GM18511 (cell line): ENCODE measurements at regions not wholly inside any gene's neighbourhood (a gene's known extent, or its start where the extent isn't known, plus 50 kb on each side); places are given as distances from the start of the nearest gene placed in this dataset.
A peak's percentile ranks its signal among the peaks of the same experiment; 100 is the strongest.

ENCODE experiments used
- ATAC-seq: cut with Tn5 transposase; IDR thresholded peaks from one replicate; pipeline ENCODE4 v1.9.1; 2021; ENCODE audit warnings: mild to moderate bottlenecking, moderate library complexity; ENCODE audit not compliant: unreplicated experiment

- no peak for ATAC-seq
Observed at GRCh38 chr9:129278391-129279237, 100.6 kb upstream of the IER5L start.

DNA sequence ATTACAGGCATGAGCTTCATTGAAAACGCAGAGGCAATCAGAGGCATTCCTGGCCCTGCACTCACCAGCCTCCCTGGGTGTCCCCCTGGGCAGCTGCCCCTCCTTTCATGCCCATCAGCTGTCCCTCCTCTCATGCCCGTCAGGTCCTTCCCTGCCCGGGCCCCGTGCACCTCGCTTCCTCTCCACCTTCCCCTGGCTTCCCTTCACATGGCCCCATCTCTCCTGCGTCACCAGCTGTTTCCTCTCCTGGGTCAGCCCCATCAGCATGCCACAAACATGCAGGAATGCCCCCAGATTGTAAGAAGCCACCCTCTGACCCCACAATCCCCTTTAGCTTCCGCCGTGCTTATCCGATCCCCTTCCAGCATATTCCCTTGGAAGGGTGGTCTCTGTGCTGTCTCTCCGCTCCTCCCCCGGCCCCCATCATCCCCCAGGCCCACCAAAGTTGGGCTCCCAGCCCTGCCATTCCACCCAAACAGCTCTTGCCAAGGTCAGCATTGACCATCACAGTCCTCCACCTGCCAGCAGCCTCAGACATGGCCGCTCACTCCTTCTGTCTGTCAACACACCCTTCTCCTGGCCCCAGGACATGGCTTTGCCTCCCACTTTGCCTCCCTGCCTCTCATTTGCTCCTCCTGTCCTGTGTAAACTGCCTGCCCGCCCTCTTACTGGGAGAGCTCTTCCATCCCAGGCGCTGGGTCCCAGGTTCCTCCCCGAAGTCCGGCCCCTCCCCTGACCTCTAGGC, 98.6 kb upstream of the IER5L start:
- ATAC-seq, result no peak

- no peak for ATAC-seq
Observed at GRCh38 chr9:129275626-129276247, 97.7 kb upstream of the IER5L start.

DNA sequence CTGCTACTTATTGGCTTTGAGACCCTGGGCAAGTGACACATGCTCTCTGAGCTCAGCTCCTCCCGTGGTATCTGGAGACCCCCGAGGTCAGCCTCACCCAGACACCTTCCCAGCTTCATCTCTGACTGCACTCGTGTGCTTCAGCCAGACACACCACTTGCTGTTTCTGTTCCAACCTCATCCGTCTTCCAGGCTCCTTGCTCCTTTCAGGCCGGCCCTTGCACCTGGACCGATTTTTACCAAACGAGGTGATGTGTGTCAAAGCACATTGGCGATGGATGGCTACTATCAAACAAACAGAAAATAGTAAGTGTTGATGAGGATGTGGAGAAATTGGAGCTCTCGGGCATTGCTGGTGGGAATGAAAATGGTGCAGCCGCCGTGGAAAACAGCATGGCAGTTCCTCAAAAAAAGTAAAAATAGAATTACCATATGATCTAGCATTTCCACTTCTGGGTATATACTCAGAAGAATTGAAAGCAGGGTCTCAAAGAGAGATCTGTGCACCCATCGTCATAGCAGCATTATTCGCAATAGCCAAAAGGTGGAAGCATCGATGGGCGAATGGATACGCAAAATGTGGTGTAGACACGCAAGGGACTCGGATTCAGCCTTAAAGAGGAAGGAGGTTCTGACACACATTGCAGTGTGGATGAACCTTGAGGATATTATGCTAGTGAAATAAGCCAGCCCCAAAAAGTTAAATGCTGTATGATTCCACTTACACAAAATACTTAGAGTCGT, 96.1 kb upstream of the IER5L start:
- ATAC-seq, result no peak

DNA sequence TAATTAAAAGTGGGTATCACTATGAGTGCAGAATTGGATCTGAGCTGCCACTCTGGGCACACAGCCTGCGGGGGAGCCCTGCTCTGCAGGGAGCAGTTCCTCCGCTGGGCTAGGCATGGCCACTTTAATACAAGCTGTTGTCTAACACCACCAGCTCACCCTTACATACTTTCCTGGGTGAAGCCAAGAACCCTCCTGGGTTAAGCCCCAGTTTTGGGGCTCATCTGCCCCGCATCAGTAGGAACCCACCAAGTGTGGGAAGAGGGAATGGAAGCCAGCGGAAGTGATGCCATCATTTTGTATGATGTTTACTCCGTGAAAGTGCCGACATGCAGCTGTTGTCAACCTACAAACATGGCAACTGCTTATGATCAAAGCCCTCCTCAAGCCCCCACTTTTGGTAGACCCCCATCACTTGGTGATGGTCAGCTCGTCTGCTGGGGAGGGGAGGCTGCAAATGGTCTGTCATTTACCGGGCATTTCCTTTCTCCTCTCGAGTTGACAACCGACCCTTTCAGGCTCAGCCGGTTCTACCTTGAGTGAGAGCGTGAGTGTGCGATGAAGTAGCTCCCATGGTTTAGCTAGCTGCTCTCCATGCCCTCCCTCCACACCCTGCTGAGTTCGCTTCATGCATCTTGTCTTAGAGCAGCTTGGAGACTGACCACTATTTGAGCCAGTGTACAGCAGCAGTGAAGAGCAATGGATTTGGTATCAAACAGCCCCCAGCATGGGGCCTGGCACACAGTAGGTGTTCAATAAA, 95.3 kb upstream of the IER5L start:
- ATAC-seq, result no peak

DNA sequence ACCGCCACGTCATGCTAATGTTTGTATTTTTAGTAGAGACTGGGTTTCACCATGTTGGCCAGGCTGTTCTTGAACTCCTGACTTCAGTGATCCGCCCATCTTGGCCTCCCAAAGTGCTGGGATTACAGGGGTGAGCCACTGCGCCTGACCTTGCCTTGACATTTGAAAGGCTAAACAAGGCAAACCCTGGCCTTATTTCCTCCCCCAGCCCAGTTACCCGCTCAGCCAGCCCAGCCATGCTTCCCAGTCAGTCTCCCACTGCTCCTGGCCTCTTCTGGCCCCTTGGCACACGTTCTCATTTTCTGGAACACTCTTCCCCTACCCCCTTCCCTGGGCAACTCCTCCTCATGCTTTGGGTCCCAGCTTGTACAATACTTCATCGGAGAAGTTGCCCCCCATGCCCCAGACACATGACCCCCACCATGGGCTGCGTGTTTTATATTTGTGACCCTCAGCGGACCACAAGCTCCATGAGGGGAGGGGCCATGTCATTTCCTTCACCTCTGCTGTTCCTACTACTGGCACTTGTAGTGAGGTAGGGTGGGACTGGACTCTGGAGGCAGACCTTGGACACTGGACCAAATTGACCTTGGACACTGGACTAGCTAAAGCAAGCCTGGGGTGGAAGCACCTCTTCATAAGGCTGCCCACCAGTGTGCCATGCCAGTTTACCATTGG, 94.4 kb upstream of the IER5L start:
- ATAC-seq, result no peak

- peak; percentile 69 for ATAC-seq
Observed at GRCh38 chr9:129270903-129271431, 92.9 kb upstream of the IER5L start.

- peak; percentile 69 for ATAC-seq
Observed at GRCh38 chr9:129270205-129270604, 92.1 kb upstream of the IER5L start.

GRCh38 chr9:129267141-129267540, 89.1 kb upstream of the IER5L start:
- ATAC-seq, result no peak

- ATAC-seq, result no peak
Observed at GRCh38 chr9:129266536-129266935, 88.5 kb upstream of the IER5L start.

DNA sequence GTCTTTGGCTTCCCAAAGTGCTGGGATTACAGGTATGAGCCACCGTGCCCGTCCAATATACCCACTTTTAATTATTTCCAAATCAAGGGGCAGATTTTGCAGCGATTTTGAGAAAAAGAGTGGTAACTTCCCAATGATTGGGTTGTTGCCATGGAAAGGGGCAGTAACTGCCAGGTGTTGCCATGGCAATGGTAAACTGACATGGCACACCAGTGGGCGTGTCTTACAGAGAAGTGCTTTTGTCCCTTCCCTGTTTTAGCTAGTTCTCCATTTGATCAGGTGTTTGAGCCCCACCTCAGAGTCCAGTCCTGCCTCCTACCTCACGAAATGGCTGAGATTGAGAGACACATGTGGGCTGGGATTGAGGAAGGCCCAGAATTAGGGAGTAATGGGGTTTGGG, 86.3 kb upstream of the IER5L start:
- ATAC-seq, result no peak

DNA sequence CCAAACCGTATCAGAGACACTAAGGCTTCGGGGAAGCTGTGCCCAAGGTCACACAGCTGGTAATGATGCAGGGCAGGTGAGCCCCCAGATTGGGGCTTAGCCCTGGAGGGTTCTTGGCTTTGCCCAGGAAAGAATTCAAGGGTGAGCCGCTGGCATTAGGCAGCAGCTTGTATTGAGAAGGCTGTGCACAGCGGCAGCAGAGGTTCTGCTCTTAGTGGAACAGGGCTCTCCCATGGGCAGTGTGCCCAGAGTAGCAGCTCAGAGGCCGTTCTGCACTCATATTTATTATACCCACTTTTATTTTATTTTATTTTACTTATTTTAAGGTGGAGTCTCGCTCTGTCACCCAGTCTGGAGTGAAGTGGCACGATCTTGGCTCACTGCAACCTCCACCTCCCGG, 85.8 kb upstream of the IER5L start:
- no peak for ATAC-seq

DNA sequence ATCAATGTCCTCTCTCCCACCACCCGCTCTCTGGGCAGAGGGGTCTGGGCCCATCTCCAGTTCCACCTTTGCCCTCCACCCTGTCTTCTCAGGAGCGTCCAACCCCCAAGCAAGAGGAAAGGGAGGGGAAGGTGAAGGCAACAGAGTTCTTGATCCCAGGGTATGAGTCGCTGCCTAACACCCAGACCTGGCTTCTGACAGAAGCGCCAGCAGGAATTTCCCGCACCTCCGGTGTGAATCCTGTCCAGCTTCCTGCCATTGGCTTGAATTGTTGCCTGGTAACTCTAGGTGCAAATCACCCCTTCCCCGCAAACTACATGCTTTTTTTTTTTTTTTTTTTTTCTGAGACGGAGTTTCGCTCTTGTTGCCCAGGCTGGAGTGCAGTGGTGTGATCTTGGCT, 84.2 kb upstream of the IER5L start:
- no peak for ATAC-seq

DNA sequence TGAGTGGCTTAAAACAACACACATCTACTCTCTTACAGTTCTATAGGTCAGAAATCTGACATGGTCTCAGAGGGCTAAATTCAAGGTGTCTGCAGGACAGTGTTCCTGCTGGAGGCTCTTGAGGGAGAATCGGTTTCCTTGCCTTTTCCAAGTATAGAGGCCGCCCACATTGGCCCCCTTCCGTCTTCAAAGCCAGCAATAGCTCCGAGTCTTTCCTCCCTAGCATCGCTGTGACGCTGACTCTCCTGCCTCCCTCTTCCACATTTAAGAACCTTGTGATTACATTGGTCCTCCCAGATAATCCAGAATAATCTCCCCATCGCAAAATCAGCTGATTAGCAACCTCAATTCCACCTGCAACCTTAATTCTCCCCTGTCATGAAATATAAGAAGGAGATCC, 81.3 kb upstream of the IER5L start:
- no peak for ATAC-seq

DNA sequence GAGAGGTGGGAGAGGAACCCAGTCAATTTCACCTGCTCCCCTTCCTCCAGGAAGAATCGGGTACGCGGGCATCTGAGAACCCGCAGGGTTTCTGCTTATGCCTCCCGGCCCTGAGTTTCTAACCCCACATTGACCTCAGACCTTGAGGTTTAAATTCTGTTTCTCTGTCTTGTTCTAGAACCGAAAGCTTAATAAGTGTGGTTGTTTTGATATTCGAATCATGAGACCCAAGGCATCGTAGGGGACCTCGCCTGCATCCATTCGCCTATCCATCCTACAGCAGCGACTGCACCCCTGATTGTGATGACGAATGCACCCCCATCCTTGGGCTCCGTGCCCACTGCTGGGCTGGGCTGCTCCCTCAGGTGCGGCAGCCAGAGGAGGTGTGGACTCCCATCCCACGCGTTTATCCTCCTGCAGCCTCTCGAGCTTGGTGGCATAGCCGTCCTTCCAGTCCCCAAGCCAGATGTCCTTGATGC, 80.8 kb upstream of the IER5L start:
- ATAC-seq, result no peak

GRCh38 chr9:129258124-129258822, 80.2 kb upstream of the IER5L start:
- ATAC-seq, result peak; percentile 56

DNA sequence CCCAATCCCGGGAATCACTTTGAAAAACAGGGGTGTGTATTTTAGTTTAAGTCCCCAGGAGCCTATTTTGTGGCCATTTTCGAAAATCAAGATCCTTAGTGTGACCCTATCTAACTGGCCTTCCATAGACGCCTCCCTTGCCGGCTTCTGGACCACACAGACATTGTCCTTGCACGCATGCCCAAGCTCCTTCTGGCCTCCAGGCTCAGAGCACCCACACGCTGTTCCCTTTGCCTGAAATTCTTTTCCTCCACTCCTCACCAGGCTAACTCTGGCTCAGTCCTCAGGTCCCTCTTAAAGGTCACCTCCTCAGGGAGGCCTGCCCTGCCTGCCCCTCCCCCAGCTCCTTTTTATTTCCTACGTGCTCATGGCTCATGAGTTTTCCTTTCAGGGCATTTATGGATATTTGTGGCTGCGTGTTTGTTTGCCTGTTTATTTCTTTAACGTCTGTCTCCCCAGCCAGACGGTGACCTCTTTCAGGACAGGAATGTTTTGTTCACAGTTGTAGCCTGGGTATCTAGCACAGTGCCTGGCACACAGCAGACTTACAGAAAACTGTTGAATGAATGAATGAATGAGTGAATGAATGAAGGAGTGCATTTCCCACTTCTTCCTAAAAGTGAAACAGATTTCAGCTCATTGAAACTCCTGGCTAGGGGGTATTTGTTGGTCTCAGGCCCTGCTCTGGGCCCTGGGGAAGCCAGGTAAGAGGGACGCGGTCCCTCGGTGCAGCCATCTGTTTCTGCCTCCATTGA, 79.1 kb upstream of the IER5L start:
- ATAC-seq, result no peak
